ENCODE measurements at regions not wholly inside any gene's neighbourhood (a gene's known extent, or its start where the extent isn't known, plus 50 kb on each side); places are given as distances from the start of the nearest gene placed in this dataset.

DNA sequence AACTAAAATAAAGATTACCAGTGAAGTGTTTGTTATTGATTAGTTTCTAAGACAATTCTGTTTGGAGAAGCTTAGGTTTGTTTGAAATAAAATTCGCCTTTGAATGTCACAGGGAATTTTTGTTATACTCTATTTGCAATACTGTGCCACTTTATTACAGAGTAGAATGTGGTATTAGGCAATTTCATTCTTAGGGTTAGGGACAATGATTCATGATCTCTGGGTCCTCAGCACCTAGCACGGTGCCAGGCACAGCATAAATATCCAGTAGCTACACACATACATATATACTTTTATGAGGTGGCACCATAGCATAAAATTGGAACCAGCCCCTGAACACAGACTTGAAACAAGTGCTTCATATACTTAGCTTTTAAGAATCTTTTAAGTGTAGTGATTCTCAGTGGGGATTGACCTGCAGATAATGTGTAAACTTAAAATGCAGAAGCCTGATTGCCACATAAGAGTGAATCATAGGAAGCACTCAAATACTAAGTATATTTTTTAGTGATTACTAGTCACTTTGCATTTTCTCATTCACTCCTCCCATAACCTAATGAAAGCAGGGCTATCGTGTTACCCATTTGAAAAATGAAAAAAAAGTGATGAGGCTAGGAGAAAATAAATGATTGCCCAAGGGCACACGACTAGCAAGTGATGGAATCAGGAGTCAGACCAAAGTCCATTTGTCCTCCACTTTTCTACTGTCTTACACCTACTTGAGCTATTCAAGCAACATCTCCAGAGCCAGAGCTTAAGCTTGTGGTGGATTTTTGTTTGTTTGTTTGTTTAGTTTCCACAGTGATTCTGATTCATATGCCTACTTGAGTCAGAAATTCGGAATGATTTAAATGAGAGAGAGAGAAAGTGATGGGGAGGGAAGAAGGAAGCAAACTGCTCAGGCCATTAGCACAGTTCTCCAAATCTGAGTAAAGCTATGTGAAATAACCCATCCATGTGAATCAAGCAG lies 366.0 kb upstream of the FGF13 start:
- DNase-seq (ENCODE audit: low spot score) (no peak), ATAC-seq (no peak)
- no peaks in the 10 kb centered on the region for H3K9me3 Mint-ChIP-seq
- TF ChIP-seq ELF4 (CRISPR knock-in tag; IDR thresholded peaks at IDR 0.05; ENCODE audit: low read depth) (no peak), JUN (CRISPR knock-in tag; IDR thresholded peaks at IDR 0.05) (no peak), ZNF121 (CRISPR knock-in tag; IDR thresholded peaks at IDR 0.05) (no peak)
- TF ChIP-seq, protein P1, sequence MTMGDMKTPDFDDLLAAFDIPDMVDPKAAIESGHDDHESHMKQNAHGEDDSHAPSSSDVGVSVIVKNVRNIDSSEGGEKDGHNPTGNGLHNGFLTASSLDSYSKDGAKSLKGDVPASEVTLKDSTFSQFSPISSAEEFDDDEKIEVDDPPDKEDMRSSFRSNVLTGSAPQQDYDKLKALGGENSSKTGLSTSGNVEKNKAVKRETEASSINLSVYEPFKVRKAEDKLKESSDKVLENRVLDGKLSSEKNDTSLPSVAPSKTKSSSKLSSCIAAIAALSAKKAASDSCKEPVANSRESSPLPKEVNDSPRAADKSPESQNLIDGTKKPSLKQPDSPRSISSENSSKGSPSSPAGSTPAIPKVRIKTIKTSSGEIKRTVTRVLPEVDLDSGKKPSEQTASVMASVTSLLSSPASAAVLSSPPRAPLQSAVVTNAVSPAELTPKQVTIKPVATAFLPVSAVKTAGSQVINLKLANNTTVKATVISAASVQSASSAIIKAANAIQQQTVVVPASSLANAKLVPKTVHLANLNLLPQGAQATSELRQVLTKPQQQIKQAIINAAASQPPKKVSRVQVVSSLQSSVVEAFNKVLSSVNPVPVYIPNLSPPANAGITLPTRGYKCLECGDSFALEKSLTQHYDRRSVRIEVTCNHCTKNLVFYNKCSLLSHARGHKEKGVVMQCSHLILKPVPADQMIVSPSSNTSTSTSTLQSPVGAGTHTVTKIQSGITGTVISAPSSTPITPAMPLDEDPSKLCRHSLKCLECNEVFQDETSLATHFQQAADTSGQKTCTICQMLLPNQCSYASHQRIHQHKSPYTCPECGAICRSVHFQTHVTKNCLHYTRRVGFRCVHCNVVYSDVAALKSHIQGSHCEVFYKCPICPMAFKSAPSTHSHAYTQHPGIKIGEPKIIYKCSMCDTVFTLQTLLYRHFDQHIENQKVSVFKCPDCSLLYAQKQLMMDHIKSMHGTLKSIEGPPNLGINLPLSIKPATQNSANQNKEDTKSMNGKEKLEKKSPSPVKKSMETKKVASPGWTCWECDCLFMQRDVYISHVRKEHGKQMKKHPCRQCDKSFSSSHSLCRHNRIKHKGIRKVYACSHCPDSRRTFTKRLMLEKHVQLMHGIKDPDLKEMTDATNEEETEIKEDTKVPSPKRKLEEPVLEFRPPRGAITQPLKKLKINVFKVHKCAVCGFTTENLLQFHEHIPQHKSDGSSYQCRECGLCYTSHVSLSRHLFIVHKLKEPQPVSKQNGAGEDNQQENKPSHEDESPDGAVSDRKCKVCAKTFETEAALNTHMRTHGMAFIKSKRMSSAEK (CRISPR knock-in tag; IDR thresholded peaks at IDR 0.05; ENCODE audit: borderline replicate concordance) = no peak
- TF ChIP-seq, protein P2, sequence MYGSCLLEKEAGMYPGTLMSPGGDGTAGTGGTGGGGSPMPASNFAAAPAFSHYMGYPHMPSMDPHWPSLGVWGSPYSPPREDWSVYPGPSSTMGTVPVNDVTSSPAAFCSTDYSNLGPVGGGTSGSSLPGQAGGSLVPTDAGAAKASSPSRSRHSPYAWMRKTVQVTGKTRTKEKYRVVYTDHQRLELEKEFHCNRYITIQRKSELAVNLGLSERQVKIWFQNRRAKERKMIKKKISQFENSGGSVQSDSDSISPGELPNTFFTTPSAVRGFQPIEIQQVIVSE (CRISPR knock-in tag; IDR thresholded peaks at IDR 0.05; ENCODE audit: borderline replicate concordance) = no peak
- TF ChIP-seq, protein P3, sequence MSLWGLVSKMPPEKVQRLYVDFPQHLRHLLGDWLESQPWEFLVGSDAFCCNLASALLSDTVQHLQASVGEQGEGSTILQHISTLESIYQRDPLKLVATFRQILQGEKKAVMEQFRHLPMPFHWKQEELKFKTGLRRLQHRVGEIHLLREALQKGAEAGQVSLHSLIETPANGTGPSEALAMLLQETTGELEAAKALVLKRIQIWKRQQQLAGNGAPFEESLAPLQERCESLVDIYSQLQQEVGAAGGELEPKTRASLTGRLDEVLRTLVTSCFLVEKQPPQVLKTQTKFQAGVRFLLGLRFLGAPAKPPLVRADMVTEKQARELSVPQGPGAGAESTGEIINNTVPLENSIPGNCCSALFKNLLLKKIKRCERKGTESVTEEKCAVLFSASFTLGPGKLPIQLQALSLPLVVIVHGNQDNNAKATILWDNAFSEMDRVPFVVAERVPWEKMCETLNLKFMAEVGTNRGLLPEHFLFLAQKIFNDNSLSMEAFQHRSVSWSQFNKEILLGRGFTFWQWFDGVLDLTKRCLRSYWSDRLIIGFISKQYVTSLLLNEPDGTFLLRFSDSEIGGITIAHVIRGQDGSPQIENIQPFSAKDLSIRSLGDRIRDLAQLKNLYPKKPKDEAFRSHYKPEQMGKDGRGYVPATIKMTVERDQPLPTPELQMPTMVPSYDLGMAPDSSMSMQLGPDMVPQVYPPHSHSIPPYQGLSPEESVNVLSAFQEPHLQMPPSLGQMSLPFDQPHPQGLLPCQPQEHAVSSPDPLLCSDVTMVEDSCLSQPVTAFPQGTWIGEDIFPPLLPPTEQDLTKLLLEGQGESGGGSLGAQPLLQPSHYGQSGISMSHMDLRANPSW (CRISPR knock-in tag; conservative IDR thresholded peaks at IDR 0.05; ENCODE audit: low read depth) = no peak
- TF ChIP-seq, protein P4, sequence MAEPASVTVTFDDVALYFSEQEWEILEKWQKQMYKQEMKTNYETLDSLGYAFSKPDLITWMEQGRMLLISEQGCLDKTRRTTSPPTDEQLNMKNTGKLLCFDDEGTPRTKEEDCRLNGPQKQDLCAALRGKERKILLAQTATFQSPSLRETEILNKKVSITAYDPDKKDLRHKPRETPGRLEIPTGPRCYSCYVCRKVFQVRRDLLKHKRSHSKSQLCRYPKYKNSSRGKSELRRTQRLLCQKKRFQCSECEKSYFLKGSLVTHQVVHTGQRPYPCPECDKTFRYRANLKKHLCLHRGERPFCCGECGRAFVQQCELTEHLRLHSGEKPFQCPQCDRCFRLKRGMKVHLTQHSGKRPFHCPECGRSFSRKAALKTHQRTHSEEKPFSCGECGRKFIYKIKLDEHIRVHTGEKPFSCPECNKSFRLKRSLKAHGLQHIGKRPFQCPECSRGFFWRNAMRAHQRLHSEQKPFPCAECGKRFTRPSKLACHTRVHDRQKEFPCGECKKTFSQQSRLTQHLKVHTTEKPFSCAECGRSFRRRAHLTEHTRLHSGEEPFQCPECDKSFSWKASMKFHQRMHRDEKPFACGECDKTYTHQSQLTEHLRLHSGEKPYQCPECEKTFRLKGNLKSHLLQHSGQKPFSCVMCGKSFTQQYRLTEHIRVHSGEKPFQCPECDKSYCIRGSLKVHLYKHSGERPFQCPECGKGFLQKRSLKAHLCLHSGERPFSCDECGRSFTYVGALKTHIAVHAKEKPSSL (CRISPR knock-in tag; conservative IDR thresholded peaks at IDR 0.05) = no peak
- no peaks in the 10 kb centered on the region for H3K36me3 Mint-ChIP-seq
- ChIA-PET CTCF (no interaction called here), POLR2A (no interaction called here)
- no peak overlapping the region for H3K27ac Mint-ChIP-seq
- peaks cover 11% of the 10 kb centered on the region for H3K4me1 Mint-ChIP-seq
- H3K27me3 Mint-ChIP-seq (ENCODE audit: low read depth) = no peaks in the 10 kb centered on the region
- H3K4me3 Mint-ChIP-seq = no peak overlapping the region

DNA sequence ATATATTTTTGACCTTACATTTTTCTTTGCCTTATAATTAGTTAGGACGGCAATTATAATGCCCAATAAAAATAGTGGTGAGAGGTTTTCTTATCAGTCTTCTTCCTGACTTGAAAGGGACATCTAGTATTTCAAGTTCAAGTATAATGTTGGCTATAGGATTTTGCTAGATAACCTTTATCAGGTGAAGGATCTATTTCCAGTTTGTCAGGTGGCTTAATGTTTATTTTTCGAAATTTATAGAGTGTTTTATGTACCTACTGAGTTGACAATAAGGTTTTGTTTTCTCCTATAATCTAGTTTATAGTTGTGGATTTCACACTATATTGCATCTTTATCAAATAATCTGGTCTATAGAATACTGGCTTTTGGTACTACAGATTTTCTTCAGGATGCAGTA lies 351.8 kb upstream of the FGF13 start:
- no peaks in the 10 kb centered on the region for H3K36me3 Mint-ChIP-seq
- ChIA-PET POLR2A (no interaction called here), CTCF (no interaction called here)
- H3K4me3 Mint-ChIP-seq = no peak overlapping the region
- H3K9me3 Mint-ChIP-seq = no peaks in the 10 kb centered on the region; the same call in 1 of the 2 replicates
- DNase-seq (ENCODE audit: low spot score) (no peak), ATAC-seq (no peak)
- H3K27me3 Mint-ChIP-seq (ENCODE audit: low read depth) = peaks cover 2% of the 10 kb centered on the region
- H3K27ac Mint-ChIP-seq = no peak overlapping the region
- H3K4me1 Mint-ChIP-seq = no peaks in the 10 kb centered on the region
- TF ChIP-seq, protein P5, sequence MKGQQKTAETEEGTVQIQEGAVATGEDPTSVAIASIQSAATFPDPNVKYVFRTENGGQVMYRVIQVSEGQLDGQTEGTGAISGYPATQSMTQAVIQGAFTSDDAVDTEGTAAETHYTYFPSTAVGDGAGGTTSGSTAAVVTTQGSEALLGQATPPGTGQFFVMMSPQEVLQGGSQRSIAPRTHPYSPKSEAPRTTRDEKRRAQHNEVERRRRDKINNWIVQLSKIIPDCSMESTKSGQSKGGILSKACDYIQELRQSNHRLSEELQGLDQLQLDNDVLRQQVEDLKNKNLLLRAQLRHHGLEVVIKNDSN (CRISPR knock-in tag; IDR thresholded peaks at IDR 0.05) = no peak
- TF ChIP-seq, protein P6, sequence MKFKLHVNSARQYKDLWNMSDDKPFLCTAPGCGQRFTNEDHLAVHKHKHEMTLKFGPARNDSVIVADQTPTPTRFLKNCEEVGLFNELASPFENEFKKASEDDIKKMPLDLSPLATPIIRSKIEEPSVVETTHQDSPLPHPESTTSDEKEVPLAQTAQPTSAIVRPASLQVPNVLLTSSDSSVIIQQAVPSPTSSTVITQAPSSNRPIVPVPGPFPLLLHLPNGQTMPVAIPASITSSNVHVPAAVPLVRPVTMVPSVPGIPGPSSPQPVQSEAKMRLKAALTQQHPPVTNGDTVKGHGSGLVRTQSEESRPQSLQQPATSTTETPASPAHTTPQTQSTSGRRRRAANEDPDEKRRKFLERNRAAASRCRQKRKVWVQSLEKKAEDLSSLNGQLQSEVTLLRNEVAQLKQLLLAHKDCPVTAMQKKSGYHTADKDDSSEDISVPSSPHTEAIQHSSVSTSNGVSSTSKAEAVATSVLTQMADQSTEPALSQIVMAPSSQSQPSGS (CRISPR knock-in tag; IDR thresholded peaks at IDR 0.05; ENCODE audit: borderline replicate concordance, low read depth) = no peak
- no peak for TF ChIP-seq ZNF416 (CRISPR knock-in tag; IDR thresholded peaks at IDR 0.05)
- TF ChIP-seq ZBTB21 (CRISPR knock-in tag; IDR thresholded peaks at IDR 0.05; ENCODE audit: borderline replicate concordance) = no peak
- TF ChIP-seq ZNF423 (CRISPR knock-in tag; IDR thresholded peaks at IDR 0.05) = no peak
- TF ChIP-seq, protein P7, sequence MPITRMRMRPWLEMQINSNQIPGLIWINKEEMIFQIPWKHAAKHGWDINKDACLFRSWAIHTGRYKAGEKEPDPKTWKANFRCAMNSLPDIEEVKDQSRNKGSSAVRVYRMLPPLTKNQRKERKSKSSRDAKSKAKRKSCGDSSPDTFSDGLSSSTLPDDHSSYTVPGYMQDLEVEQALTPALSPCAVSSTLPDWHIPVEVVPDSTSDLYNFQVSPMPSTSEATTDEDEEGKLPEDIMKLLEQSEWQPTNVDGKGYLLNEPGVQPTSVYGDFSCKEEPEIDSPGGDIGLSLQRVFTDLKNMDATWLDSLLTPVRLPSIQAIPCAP (CRISPR knock-in tag; IDR thresholded peaks at IDR 0.05) = no peak
- no peak for TF ChIP-seq HMGA2 (CRISPR knock-in tag; IDR thresholded peaks at IDR 0.05)
- TF ChIP-seq KAT7 (CRISPR knock-in tag; IDR thresholded peaks at IDR 0.05; ENCODE audit: borderline replicate concordance) = no peak
- no peak for TF ChIP-seq ZNF138 (CRISPR knock-in tag; conservative IDR thresholded peaks at IDR 0.05)
- TF ChIP-seq, protein P8, sequence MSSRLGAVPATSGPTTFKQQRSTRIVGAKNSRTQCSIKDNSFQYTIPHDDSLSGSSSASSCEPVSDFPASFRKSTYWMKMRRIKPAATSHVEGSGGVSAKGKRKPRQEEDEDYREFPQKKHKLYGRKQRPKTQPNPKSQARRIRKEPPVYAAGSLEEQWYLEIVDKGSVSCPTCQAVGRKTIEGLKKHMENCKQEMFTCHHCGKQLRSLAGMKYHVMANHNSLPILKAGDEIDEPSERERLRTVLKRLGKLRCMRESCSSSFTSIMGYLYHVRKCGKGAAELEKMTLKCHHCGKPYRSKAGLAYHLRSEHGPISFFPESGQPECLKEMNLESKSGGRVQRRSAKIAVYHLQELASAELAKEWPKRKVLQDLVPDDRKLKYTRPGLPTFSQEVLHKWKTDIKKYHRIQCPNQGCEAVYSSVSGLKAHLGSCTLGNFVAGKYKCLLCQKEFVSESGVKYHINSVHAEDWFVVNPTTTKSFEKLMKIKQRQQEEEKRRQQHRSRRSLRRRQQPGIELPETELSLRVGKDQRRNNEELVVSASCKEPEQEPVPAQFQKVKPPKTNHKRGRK (CRISPR knock-in tag; IDR thresholded peaks at IDR 0.05; ENCODE audit: borderline replicate concordance) = no peak

Measured in WTC11 (cell line).